Stomach (tissue), 4 donors: ENCODE measurements at regions not wholly inside any gene's neighbourhood (a gene's known extent, or its start where the extent isn't known, plus 50 kb on each side); places are given as distances from the start of the nearest gene placed in this dataset.

Source experiments
- CTCF ChIP-seq, 7 experiments: fragments of 450-650 bp in 4 of 7; fragments of 200-600 bp in 3 of 7; sonication (generic) in 3 of 7; IDR thresholded peaks; one replicate each; pipeline ENCODE4 v1.5.1; 2016 to 2019; ENCODE audit warnings: antibody characterized with exemption in 7 of 7, control low read depth in 2 of 7, mild to moderate bottlenecking in 1 of 7
- POLR2A ChIP-seq, 4 donors: fragments of 450-650 bp; IDR thresholded peaks; one replicate each; pipeline ENCODE4 v1.6.1; 2016; ENCODE audit warnings: antibody characterized with exemption in 4 of 4, control low read depth in 2 of 4, mild to moderate bottlenecking in 1 of 4, moderate library complexity in 1 of 4

- no peak for TF ChIP-seq POLR2A (IDR thresholded peaks at IDR 0.05)
- TF ChIP-seq CTCF (IDR thresholded peaks at IDR 0.05): no peak
These were observed 740.8 kb upstream of the ZNF608 start for GRCh38 chr5:125487231-125487630.
